SW480 (cell line): ENCODE measurements at regions not wholly inside any gene's neighbourhood (a gene's known extent, or its start where the extent isn't known, plus 50 kb on each side); places are given as distances from the start of the nearest gene placed in this dataset.
"Not testable (repeated sequence)": the region's sequence is repeated elsewhere in the genome, so short reads cannot be mapped to it uniquely, and the experiment has no call there.

ENCODE experiments used
- DNase-seq: peaks from one replicate; pipeline ENCODE4 v3.0.0-alpha.2; 2016; ENCODE audit warnings: low spot score

GRCh38 chr5:152456815-152457443 lies 51.9 kb upstream of the NMUR2 start:
- no peak for DNase-seq

GRCh38 chr5:152462021-152462721 lies 57.1 kb upstream of the NMUR2 start:
- DNase-seq: no peak

DNA sequence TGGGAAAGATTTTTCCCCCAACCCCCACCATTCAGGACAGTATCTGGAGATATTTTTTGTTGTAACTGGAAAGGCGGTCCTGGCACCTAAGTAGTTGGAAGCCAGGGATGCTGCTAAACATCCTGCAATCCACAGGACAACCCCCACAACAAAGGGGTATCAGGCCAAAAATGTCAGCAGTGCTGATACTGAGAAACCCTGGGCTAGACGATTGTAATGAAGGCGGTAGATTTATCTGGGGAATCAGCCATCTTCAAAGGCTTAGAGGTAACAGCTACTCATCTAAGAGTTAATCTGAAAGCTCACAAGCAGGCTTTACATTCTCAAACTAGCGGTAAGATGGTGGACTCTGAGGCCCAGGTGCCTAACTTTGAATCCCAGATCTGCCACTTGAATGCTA lies 59.0 kb upstream of the NMUR2 start:
- DNase-seq: no peak

DNA sequence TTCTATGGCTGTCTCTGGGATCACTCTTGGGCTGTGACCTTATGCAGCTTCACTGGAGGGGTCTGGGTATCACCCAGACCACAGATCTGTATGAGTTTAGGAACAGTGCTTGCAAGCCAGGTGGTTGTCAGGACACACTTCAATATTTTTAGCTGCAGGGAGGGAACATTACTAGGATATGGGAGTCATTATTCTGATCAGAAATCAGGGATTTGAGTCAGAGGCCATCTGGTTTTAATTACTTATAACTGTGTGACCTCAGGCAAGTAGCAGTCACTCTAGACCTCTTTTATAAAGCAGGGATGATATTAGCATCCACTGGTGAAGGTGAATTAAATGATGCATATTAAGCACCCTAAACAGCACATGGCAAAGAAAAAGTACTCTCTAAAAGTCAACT lies 60.1 kb upstream of the NMUR2 start:
- DNase-seq: no peak

DNA sequence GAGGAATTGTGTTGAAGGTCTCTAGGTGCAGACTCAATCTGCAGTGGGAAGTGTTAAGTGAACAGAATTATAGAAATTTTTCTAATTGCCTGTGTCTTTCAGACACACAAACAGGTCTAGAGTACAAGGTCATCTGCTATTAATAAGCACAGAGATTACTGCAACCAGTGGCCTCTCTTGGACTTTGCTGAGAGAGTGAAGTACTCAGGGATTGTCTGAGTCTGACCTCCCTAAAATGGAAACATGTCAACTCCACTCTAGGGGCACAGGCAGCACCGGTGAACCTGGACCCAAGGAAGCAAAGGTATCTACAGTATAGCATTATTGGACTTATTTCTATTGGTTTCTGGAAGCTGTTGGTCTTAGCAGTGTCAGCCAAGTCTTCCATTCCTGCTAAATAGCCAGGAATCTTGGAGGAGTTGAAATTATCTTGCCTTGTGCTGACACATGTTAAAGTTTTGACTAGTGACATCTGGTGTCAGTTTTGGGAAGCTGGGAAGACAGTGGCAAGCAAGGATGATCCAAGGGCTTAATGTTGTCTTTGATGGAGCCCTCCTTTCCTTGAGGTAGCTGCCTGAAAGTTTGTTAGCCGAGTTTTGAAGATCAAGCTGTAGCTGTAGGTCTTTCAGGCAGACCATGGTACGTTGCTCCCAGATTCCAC lies 61.1 kb upstream of the NMUR2 start:
- no peak for DNase-seq

DNA sequence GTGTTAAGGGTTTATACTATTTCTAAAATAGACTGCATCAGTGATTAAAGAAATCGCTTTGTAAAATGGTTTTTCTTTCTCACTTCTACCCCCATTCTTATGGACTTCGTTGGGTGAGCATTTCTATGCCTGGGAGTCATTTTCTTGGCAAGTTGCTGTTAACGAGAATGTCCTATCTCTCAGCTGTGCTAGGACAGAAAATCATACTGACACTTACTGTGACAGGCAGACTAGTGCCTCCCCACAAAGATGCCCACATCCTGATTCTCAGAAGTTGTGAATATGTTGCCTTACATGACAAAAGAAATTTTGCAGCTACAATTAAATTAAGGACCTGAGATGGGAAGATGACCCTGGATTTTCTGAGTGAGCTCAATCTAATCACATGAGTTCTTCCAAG lies 65.1 kb upstream of the NMUR2 start:
- DNase-seq: no peak

GRCh38 chr5:152472083-152472482 lies 67.0 kb upstream of the NMUR2 start:
- no peak for DNase-seq

- no peak for DNase-seq
Measured at GRCh38 chr5:152474961-152475360, 69.9 kb upstream of the NMUR2 start.

- no peak for DNase-seq
Measured at GRCh38 chr5:152477536-152477935, 72.5 kb upstream of the NMUR2 start.

DNA sequence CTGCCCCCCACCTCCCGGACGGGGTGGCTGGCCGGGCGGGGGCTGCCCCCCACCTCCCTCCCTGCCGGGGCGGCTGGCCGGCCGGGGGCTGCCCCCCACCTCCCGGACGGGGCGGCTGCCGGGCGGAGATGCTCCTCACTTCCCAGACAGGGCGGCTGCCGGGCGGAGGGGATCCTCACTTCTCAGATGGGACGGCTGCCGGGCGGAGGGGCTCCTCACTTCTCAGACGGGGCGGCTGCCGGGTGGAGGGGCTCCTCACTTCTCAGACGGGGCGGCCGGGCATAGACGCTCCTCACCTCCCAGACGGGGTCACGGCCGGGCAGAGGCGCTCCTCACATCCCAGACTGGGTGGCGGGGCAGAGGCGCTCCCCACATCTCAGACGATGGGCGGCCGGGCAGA lies 74.8 kb upstream of the NMUR2 start:
- not testable (repeated sequence) for DNase-seq

GRCh38 chr5:152480677-152481076 lies 75.6 kb upstream of the NMUR2 start:
- not testable (repeated sequence) for DNase-seq

DNA sequence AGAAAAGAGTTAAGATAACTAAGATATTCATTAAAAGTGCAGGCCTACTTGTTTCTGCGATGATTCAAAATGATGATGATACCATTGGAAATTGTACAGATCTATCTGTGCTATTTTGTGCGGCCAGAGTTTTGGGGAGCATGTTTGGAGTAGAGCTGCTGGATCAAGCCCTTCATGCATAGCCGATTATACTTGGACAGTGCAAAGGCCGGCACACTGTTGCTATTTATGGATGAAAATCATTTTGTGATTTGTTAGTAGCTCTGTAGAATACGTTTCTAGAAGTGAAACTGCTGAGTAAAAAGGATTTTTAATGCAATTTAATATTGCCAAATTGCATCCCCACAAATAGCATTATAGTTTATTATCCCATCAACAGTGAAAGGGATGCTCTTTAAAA lies 82.1 kb upstream of the NMUR2 start:
- no peak for DNase-seq

- DNase-seq: no peak
Measured at GRCh38 chr5:152488869-152489268, 83.8 kb upstream of the NMUR2 start.

DNA sequence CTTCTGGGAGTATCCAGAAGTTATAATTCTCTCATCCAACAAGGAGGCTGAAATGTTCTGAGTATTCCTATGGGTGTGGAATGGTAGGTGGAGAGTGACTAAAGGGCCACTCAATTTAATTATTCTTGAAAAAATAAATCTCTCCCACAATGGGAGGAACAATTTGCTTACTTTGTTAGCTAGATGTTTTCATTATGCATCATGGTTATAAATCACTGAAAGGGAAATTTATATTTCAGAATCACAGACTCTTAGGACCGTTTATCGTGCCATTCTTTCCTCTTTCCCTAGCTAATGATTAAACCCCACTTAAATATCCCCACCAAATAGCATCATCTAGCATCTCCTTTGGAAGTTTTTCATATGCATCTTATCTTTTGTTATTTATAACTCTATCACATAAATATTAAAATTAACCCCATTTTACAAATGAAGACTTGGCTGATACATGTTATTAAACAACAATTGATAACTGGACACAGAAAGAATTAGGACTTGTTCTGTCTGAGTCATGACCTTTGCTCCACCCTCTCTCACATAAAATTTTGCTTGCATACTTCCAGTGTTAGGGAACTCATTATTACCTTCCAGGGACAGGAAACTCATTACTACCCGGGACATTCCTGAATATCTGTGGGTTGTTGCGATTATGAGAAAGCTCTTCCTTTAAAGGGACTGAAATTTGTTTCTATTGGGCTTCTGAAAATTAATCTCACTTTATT lies 94.9 kb upstream of the NMUR2 start:
- DNase-seq: no peak

GRCh38 chr5:152501294-152501693 lies 96.2 kb upstream of the NMUR2 start:
- no peak for DNase-seq

- DNase-seq: no peak
Measured at GRCh38 chr5:152503206-152503605, 98.1 kb upstream of the NMUR2 start.

DNA sequence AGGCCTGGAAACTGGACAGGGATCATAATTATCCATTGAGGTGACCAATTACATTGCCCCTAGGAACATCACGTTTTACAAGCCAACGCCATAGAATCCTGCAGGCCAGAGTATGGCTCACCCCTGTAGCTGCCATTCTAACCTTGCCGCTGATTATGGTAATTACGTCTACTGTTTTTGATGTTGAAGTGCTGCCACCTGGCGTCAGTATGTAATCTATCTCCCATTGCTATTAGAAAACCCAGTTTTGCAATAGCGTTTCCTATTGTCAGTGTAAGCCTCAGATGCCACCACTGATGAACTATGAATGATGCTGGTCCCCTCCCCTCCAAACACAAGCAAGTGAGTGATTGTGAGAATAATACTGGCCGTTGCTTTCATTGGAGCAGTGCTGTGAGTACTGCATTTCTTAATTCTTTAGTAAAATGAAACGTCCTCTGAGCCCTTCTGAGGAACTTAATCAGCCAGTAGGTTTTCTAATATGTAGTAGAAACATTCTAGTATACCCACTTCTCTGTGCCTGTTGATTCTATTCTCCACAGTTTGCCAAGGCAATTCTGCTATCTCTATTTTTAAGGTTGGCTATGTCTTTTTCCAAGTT lies 100.5 kb upstream of the NMUR2 start:
- DNase-seq: peak; percentile 78

GRCh38 chr5:152511120-152511519 lies 106.0 kb upstream of the NMUR2 start:
- no peak for DNase-seq

DNA sequence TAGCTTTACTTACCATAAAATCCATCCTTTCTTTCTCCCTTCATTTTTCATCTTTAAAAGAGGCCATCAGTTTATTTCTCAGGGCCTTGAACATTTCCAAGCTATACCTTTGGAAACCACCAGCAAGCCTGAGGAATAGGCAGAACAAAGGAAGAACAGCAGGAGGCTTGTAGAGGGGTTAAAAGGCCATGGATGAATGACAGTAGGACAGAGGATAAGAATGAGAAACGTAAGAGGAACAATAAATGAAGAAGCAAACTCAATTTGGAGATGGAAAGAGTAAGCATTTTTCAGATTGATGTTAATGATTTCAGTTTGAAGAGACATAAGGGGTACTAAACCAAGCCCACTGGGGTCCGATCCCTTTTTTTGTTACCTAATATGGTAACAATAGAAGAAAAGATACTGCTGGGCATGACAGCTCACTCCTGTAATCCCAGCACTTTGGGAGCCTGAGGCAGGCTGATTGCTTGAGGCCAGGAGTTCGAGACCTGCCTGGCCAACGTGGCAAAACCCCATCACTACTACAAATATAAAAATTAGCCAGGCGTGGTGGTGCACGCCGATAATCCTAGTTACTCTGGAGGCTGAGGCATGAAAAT lies 106.6 kb upstream of the NMUR2 start:
- no peak for DNase-seq

GRCh38 chr5:152514827-152515397 lies 109.8 kb upstream of the NMUR2 start:
- peak; percentile 33 for DNase-seq

- peak; percentile 25 for DNase-seq
Measured at GRCh38 chr5:152523964-152524363, 118.9 kb upstream of the NMUR2 start.
